Activated T-cell treated with anti-CD3 and anti-CD28 coated beads for 4 hours (primary cell): ENCODE measurements at regions not wholly inside any gene's neighbourhood (a gene's known extent, or its start where the extent isn't known, plus 50 kb on each side); places are given as distances from the start of the nearest gene placed in this dataset.
"Not testable (repeated sequence)": the region's sequence is repeated elsewhere in the genome, so short reads cannot be mapped to it uniquely, and the experiment has no call there.

Source experiments
- DNase-seq: peaks from one replicate; pipeline ENCODE4 v3.0.0-alpha.2; 2020

DNA sequence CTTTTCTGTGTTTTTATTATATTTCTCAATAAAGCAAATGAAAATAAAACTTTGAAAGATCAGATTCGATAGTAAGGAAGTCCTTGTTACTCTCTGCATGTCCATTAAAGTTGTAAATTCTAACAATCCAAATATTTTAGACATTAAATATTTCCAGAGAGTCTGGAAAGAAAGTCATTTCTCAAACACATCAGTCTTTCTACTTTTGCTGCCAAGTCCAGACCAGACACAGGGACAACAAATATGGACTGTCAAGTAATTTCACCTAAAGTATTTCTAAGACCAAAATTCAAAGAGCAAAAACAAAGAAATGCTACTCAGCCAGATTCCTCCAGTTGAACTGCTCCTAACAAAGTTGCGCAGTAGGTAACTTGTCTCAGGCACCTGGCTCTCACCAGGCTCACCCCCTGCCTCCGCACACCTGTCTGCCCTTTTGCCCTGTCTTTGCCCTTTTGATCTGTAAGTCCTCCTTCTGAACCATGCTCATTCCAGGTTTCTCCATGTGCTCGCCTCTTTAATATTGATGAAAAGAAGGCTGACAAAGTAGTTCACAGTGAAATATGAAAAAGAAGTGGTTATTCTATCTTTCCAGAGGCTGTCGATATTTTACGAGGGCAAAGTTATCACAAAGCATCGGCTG is 300.5 kb downstream of the C7orf25 start:
- DNase-seq = no peak

DNA sequence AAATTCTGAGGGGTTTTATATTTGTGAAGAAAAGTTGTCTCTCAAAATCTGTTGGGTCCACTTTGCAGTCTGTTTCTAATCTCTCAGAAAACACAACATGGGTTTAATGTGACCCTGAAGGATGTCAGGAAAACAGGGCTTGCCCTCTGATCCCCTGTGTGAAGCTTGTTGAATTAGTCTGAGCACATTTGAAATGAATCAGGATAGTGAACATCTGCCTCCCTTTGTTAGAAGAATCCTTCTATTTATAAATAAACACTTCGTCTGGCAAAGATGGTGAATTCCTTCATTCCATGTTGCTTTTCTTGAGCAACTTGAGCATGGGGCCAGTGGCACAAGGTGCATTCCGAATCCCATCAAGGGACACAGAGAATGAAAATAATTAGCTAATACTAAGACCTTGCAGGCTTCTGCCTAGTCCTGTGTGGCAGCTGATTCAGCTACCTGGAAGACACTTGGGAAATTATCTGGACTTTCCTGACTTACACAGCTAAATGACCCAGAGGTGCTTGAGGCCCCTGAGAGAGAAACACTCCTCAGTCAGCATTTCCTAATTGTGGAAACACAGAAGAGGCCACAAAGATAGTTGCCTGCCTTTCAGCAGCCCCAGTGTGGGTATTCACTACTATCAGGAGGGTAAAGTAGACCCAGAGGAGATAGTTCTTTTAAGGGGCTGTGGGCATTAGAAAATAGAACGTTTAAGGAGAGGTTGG is 305.5 kb downstream of the C7orf25 start:
- no peak for DNase-seq

DNA sequence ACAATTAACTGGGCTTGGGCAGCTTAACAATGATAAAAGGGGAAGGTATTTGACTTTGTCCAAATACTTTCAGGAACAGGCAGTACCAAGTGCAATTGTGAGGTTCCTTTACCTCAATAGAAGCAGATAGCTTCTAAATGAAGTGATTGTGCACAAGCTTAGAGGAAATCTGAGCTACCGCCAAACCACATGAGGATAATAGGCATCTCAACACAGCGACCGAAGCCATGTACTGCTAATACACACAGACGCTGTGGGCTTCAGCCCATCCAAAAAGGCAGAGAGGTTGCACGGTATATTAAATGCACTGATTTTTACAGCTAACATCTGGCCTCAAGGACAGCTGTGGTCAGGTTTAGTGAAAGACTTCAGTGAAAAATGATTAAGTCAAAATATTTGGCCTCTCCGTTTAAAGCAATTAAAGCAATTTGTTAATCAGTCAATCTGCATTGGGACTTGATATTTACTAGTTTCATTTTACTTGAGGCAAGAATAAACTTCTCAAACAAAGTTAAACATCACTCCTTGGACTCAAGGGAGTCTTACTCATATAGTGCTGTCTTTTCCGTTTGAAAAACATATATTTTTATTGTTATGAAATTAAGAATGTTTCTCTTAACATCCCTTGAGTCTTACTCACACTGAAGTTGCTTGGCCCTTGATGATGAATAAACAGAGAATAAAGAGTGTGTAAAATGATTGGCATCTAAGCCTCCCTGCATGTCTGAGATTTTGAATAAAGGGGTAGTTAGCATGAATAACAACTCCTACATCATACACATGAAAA is 306.3 kb downstream of the C7orf25 start:
- no peak for DNase-seq

DNA sequence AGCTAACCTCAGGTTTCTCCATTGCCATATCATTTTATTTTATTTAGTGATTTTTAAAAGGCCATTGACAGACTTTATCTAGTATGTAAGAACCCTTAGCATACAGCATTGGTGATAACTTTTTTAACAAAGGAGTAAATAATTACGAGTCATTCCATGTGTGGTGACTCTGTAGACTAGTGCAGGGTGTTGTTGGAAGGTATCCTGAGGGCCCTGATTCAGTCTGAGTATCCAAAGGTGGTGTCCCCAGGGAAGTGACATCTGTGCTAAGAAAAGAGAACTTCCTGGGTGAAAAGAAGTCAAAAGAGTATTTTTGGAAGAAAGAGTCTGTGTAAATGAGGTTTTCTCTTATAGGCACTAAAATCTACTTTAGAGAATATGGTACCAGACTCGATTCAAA is 308.4 kb downstream of the C7orf25 start:
- no peak for DNase-seq

DNA sequence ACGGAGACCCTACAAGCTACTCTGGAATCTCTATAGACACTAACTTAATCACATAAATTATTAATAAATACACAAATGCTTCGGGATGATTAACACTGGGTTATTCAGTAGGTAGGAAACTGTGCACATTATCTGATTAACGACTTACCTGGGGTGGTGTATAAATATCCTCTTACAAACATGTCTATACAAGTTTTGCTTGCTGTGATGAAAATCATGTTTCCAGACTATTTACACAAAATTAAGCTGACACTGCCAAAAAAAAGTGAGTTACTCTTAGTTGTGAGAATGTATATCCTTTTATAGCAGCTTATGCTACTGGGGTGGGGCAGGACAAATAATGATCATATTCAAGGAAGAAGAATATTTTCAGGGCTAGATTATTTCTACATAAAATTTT is 314.6 kb downstream of the C7orf25 start:
- no peak for DNase-seq

DNA sequence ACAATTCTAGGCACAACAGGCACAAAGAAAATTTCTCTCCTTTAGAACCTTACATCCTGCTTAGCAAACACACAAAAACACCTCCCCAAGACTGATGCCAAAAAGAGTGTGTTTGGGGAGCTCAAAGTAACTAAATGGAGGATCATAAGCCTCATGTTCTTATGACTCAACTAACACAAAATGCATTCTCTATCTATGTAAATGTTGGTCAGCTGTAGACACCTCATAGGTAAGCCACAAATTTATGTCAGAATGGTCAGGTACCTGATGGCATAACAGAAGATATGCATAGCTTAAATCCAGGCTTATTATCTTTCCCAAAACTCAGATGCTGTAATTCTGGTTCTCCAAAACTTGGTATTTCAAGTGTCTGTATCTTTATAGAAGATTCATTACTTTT is 315.1 kb downstream of the C7orf25 start:
- no peak for DNase-seq

DNA sequence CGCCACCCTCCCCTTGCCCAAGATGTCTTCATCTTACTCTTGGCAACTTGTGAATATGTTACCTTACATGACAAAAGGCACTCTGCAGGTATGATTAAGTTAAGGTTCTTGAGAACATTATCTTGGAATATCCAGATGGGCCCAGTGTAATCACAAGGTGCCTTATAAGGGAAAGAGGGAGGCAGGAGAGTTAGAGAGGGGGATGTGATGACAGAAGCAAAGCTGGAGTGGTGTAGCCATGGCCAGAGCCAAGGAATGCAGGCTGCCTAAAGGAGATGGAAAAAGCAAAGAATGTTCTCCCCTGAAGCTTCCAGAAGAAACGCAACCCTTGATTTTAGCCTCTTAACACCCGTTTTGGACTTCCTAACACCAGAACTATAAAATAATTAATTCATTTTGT is 318.0 kb downstream of the C7orf25 start:
- no peak for DNase-seq

DNA sequence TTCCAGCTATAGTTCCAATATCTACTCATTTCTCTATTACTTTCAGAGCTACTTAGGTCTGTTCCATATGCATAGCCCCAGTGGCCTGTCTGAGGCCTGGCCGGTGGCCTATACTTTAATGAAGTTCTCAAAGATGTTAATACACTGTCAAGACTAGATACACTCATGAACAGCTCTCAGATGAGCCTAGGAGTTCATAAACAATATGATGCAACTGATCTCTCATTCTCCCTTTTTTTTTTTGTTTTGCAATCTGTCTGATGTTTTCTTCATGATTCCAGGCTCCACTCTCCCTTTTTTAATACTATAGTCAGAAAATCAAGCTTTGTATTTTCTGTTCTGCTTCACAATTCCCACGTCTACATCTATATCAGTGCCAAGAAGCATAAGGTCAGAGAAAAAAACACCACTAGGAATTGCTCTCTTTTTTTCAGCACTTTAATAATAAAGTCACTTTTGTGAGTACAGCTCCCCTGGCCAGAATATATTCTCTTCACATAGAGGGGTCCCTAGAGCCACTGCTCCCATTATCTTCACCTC is 321.0 kb downstream of the C7orf25 start:
- DNase-seq = no peak

DNA sequence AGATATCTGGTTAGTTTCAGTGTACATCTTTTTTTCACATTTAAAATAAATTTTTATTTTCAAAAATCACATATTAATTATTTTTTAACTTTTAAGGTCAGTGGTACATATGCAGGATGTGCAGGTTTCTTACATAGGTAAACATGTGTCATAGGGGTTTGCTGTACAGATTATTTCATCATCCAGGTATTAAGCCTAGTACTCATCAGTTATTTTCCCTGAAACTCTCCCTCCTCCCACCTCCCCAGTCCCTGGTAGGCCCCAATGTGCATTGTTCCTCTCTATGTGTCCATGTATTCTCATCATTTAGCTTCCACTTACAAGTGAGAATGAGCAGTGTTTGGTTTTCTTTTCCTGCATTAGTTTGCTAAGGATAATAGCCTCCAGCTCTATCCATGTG is 323.0 kb downstream of the C7orf25 start:
- DNase-seq = no peak

DNA sequence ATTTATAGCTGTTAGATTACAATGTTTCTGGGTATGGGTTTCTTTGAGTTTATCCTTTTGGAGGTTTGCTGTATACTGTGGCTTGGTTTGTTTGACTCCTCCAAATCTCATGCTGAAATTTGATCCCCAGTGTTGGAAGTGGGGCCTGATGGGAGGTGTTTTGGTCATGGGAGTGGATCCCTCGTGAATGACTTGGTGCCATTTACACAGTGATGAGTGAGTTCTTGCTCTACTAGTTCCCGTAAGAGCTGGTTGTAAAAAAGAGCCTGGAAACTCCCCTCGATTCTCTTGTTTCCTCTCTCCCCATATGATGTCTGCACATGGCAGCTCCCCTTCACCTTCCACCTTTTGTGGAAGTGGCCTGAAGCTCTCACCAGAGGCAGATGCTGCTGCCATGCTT is 324.1 kb downstream of the C7orf25 start:
- no peak for DNase-seq

DNA sequence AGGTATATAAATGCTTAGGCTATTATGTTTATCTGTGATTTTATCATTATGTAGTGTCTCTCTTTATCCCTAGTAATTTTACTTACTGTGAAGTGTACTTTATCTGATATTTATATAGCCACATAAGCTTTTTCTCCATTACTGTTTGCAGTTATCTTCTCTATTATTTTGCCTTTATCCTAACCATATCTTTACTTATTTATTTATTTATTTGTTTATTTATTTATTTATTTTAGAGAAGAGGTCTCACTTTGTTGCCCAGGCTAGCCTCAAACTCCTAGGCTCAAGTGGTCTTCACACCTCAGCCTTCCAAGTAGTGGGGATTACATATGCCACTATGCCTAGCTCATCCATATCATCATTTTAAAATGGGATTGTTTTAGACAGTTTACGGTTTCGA is 331.8 kb downstream of the C7orf25 start:
- DNase-seq = no peak

DNA sequence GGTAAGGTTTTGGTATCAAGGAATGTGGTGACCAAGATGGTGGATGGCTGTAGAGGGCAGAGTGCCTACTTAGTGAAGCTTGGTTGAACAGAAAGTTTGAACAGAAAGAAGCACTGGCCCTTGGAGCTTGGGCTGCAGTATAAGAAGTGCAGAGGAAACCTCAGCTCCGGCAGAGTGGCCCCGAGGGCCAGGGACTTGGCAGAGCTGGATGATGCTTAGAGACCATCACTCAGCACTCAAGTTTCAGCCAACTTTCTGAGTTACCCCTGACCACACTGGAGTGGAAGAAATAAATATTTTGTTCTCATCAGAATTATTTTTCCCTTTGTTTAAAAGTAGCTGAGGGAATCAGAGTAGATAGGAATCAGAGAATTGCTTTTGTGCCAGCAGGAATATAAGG is 336.7 kb downstream of the C7orf25 start:
- no peak for DNase-seq

DNA sequence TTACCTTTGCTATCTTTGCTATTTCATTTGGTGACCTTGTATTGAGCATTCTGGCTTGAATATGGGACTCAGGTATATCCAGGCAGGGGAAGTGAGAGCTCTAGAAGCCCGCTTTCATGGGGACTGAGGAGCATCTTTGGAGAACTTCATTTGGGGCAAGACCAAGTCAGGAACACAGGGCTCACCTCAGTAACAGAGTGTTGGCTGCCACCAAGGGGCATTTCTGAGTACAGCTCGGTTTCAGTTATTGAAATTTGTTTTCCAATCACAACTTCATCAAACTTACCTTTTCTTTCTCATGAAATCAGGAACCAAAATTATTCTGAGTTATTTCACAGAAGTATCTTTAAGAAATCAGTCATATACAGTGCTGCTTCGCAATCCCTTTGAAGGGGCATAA is 337.2 kb downstream of the C7orf25 start:
- no peak for DNase-seq

DNA sequence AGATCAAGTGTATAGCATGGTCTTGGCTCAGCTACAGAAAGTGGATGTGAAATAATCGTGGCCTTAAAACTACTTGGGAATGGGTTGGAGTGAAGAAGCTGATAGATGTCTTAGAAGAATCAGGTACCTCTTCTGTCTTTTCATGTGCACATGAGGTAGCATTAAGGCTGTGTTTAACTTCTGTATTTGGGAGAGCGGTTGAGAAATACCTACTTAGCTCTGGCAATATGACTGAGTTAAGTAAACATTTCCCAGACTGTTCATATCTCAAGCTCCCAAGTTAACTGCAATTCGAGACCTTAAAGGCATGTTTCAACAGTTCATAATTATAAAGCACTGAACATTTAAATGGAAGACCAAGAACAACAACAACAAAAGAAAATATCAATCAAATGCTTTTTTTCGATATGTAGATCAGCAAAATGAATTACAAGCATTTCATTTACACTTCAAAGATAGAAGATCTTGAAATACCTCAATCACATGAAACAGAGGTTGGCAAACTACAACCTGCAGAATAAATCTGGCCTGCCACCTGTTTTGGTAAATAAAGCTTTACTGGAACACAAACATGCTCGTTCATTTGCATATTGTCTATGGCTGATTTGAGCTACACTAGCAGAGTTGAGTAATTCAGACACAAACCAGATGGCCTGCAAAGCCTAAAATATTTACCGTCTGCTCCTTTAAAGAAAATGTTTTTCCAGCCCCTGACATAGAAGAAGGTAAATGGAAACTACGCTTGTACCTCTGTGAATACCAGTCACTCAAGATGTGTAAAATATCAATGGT is 337.1 kb upstream of the GLI3 start:
- DNase-seq = no peak

DNA sequence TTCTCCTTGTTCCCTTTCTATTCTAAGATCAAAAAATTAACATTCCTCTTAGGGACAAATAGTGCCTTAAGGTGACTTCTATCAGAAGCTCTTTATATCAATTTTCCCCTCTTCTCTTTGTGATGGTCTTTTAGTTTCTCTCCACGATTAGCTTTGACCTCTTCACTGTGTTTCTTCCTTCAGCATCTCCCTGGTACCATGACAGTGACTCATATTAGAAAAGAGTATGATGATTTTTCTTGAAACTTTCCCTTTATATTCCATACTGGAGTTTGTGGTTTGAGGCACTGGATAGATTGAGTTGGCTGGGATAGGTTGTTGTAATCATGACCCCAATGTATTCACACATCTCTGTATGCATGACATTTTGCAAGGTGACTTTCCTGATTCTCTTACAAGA is 335.6 kb upstream of the GLI3 start:
- no peak for DNase-seq

DNA sequence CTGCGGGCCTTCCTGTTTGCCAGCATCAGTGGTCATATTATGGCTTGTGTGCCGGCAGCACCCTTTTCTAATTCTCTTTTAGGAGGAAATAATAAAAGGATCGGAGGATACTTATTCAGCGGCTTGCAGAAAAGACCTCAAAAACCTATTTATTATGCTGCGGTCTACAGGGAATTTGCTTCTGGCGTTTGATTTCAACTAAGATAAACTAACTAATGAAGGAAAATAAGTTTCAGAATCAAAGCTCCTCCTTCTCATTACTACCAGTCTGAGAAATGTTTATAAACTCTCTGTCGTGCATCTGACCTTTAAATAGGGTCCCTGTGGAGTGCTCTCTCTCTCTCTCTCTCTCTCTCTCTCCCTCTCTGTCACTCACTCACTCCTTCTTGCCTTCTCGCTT is 335.0 kb upstream of the GLI3 start:
- no peak for DNase-seq

DNA sequence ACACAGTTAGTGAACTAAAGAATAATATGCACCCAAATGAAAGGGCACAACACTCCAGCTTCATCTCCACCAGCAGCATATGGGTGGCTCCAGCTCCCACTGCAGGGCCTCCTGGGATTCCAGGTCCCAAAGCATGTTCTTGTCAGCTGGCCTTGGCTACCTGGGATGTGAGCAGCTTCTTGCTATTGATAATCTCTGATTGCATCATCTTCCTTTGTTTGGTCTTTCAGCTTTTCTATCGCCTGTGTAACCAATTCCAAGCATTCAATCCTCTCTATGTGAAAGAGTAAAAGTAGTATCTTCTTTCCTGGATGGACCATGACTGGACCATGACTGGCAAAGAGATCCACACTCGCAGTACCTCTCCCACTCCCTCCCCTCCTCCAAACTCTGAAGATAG is 333.9 kb upstream of the GLI3 start:
- no peak for DNase-seq

DNA sequence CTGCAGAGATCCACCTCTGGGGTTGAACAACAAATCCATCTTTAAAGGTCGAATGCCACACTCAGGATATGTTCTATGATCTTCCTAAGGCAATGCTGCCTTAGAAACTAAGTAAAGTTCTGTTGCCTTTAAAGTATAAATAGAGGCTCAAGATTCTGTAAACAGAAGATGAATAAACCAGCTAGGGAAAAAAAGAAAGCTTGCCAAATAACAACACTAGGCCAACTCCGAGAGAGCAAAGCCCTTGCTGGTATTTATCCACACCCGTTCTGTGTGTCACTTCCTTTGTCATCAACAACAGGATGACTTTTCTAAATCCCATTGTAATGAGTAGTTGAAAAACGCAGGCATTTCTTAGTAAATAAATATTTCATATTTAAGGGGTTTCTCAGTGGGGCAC is 330.0 kb upstream of the GLI3 start:
- no peak for DNase-seq

DNA sequence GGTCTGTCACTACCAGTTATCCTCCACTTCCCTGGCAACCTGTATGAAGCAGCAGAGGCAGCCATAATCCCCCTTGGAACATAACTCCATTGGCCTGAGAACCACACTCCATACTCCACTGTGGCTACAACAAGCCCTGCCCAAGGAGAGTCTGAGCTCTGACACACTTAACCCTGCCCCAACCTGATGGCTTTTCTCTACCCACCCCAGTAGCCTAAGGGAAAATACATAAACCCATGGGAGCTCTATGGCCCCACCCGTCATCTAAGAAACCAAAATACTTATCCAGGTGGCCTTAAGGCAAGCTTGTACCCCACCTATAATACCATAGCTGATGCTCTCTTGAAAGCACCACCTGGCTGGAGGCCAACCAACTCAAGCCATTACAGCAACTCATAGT is 324.8 kb upstream of the GLI3 start:
- no peak for DNase-seq

DNA sequence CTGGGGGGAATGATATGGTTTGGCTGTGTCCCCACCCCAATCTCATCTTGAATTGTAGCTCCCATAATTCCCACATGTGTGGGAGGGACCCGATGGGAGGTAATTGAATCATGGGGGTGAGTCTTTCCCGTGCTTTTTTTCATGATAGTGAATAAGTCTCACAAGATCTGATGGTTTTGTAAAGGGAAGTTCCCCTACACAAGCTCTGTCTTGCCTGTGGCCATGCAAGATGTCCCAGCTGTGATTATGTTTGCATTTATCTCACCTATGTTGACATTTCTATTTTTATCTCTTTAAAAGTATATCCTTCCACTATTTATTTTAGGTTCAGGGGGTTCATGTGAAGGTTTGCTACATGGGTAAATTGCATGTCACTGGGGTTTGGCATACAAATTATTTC is 323.9 kb upstream of the GLI3 start:
- no peak for DNase-seq

DNA sequence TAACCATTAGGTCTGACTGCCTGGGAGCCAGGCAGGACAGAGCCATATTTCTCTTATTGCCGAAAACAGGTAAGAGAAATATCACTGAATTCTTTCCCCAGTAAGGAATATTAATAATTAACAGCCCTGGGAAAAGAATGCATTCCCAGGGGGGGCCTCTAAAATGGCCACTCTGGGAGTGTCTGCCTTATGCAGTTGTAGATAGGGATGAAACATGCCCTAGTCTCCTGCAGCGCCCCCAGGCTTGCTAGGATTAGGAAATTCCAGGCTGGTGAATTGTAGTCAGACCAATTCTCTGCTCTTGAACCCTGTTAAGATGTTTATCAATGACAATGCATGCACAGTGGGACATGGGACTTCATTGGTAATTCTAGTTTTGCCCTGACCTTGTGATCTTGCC is 317.9 kb upstream of the GLI3 start:
- DNase-seq = not testable (repeated sequence)

DNA sequence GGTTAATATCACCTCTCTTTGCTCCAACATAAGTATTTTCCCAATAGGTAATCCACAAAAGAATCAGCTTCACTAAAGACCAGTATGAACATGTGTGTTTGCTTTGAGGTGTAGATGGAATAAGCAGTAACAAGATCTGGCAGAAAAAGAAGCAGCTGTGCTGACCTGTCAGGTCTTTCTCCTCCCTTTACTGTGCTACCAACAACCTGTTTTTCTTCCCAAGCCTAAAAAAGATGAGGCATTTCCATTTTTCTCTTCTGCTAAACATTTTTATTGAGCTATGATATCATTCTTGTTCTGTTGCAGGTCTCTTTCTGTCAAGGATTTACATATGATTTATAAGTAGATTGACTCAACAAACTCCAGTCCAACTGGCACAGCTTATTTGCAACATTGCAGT is 315.2 kb upstream of the GLI3 start:
- no peak for DNase-seq
